ENCODE measurements at regions not wholly inside any gene's neighbourhood (a gene's known extent, or its start where the extent isn't known, plus 50 kb on each side); places are given as distances from the start of the nearest gene placed in this dataset.

- no peak overlapping the region for H3K4me2 ChIP-seq (ENCODE audit: low read length)
- no peaks in the 10 kb centered on the region for H3K4me1 ChIP-seq (ENCODE audit: low read length)
- no peaks in the 10 kb centered on the region for H3K79me2 ChIP-seq (ENCODE audit: low read length)
- no peak overlapping the region for H3K4me3 ChIP-seq (ENCODE audit: low read length)
- no peaks in the 10 kb centered on the region for H4K20me1 ChIP-seq (ENCODE audit: insufficient read depth, low read length)
- TF ChIP-seq EZH2phosphoT487 (IDR thresholded peaks at IDR 0.05; ENCODE audit: low read depth) (no peak), CTCF (IDR thresholded peaks at IDR 0.05; ENCODE audit: low read depth, low read length) (no peak)
- H3K36me3 ChIP-seq (replicated peaks; ENCODE audit: low read depth, low read length), result no peaks in the 10 kb centered on the region
- no peak overlapping the region for H3K27ac ChIP-seq (ENCODE audit: low read length)
- H3K9ac ChIP-seq (ENCODE audit: low read length), result no peak overlapping the region
- no peaks in the 10 kb centered on the region for H3K27me3 ChIP-seq (ENCODE audit: low read depth, low read length)
- no peak overlapping the region for H2AFZ ChIP-seq (ENCODE audit: low read depth, low read length)
- H3K9me3 ChIP-seq (ENCODE audit: insufficient read depth, low read length), result no peaks in the 10 kb centered on the region
Measured at GRCh38 chr7:84612981-84613681, 418.5 kb upstream of the SEMA3A start.

- no peak overlapping the region for H3K27ac ChIP-seq (ENCODE audit: low read length)
- no peaks in the 10 kb centered on the region for H3K79me2 ChIP-seq (ENCODE audit: low read length)
- no peak overlapping the region for H3K4me3 ChIP-seq (ENCODE audit: low read length)
- no peaks in the 10 kb centered on the region for H3K36me3 ChIP-seq (replicated peaks; ENCODE audit: low read depth, low read length)
- H4K20me1 ChIP-seq (ENCODE audit: insufficient read depth, low read length), result no peaks in the 10 kb centered on the region
- H3K4me1 ChIP-seq (ENCODE audit: low read length), result no peaks in the 10 kb centered on the region
- no peak overlapping the region for H3K9ac ChIP-seq (ENCODE audit: low read length)
- TF ChIP-seq EZH2phosphoT487 (IDR thresholded peaks at IDR 0.05; ENCODE audit: low read depth) (no peak), CTCF (IDR thresholded peaks at IDR 0.05; ENCODE audit: low read depth, low read length) (no peak)
- no peaks in the 10 kb centered on the region for H3K27me3 ChIP-seq (ENCODE audit: low read depth, low read length)
- no peaks in the 10 kb centered on the region for H3K9me3 ChIP-seq (ENCODE audit: insufficient read depth, low read length)
- H3K4me2 ChIP-seq (ENCODE audit: low read length), result no peak overlapping the region
- H2AFZ ChIP-seq (ENCODE audit: low read depth, low read length), result no peak overlapping the region
Measured at GRCh38 chr7:84611391-84611790, 416.8 kb upstream of the SEMA3A start.

GRCh38 chr7:84610390-84610789 lies 415.8 kb upstream of the SEMA3A start:
- Histone ChIP-seq H3K4me2 (ENCODE audit: low read length) (no peak overlapping the region), H3K79me2 (ENCODE audit: low read length) (no peaks in the 10 kb centered on the region), H3K4me1 (ENCODE audit: low read length) (no peaks in the 10 kb centered on the region), H4K20me1 (ENCODE audit: insufficient read depth, low read length) (no peaks in the 10 kb centered on the region), H3K27ac (ENCODE audit: low read length) (no peak overlapping the region), H3K4me3 (ENCODE audit: low read length) (no peak overlapping the region), H3K36me3 (replicated peaks; ENCODE audit: low read depth, low read length) (no peaks in the 10 kb centered on the region), H2AFZ (ENCODE audit: low read depth, low read length) (no peak overlapping the region), H3K27me3 (ENCODE audit: low read depth, low read length) (no peaks in the 10 kb centered on the region), H3K9ac (ENCODE audit: low read length) (no peak overlapping the region), H3K9me3 (ENCODE audit: insufficient read depth, low read length) (no peaks in the 10 kb centered on the region)
- TF ChIP-seq EZH2phosphoT487 (IDR thresholded peaks at IDR 0.05; ENCODE audit: low read depth), result no peak
- TF ChIP-seq CTCF (IDR thresholded peaks at IDR 0.05; ENCODE audit: low read depth, low read length), result no peak

GRCh38 chr7:84605301-84605700 lies 410.7 kb upstream of the SEMA3A start:
- Histone ChIP-seq H3K27me3 (ENCODE audit: low read depth, low read length) (no peaks in the 10 kb centered on the region), H3K4me1 (ENCODE audit: low read length) (no peaks in the 10 kb centered on the region), H3K4me2 (ENCODE audit: low read length) (no peak overlapping the region), H2AFZ (ENCODE audit: low read depth, low read length) (no peak overlapping the region), H3K36me3 (replicated peaks; ENCODE audit: low read depth, low read length) (no peaks in the 10 kb centered on the region), H3K4me3 (ENCODE audit: low read length) (no peak overlapping the region), H3K79me2 (ENCODE audit: low read length) (no peaks in the 10 kb centered on the region), H3K27ac (ENCODE audit: low read length) (no peak overlapping the region), H3K9me3 (ENCODE audit: insufficient read depth, low read length) (no peaks in the 10 kb centered on the region), H4K20me1 (ENCODE audit: insufficient read depth, low read length) (no peaks in the 10 kb centered on the region), H3K9ac (ENCODE audit: low read length) (no peak overlapping the region)
- TF ChIP-seq CTCF (IDR thresholded peaks at IDR 0.05; ENCODE audit: low read depth, low read length) (no peak), EZH2phosphoT487 (IDR thresholded peaks at IDR 0.05; ENCODE audit: low read depth) (no peak)

Measured in OCI-LY3 (cell line).